ENCODE measurements at regions not wholly inside any gene's neighbourhood (a gene's known extent, or its start where the extent isn't known, plus 50 kb on each side); places are given as distances from the start of the nearest gene placed in this dataset.

DNA sequence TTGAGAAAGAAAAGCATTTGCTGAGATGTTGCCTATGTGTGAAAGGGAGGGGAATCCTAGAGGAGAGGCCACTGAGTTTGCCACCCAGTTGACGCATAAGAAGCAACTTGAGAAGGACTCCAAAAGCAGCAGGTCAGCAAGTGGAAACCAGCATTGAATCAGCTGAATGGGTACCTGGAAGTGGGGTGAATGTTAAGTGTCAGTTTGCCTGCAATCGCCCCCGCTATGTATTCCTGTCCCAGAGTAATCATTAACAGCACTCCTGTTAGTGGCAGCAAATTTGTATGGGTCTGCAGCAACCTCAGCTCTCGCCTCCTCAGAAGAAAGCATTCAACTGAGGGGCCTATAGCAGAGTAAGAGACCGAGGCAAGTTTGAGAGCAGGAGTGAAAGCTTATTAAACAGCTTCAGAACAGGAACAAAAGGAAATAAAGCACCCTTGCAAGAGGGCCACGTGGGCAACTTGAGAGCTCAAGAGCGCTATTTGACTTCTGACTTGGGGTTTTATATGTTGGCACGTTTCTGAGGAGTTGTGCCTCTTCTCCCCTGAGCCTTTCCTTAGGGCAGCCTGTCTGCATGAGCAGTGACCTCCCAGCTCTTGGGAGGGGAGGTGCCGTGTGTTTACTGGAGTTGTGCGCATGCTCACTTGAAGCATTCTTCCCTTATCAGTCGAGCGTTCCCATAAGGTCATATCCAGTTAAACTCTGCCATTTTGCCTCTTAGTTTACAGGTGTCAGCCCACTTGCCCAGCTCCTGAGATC lies 122.6 kb upstream of the PHACTR1 start:
- Mint-ChIP-seq H3K4me3 (no peak overlapping the region), H3K27ac (no peak overlapping the region), H3K36me3 (no peaks in the 10 kb centered on the region), H3K4me1 (peaks cover 0 to 2% of the 10 kb centered on the region in 2 donors), H3K27me3 (ENCODE audit: low read depth in 3 of 3) (peaks cover 0 to 2% (median 0%) of the 10 kb centered on the region in 3 donors), H3K9me3 (no peaks in the 10 kb centered on the region)
- no peak for DNase-seq

DNA sequence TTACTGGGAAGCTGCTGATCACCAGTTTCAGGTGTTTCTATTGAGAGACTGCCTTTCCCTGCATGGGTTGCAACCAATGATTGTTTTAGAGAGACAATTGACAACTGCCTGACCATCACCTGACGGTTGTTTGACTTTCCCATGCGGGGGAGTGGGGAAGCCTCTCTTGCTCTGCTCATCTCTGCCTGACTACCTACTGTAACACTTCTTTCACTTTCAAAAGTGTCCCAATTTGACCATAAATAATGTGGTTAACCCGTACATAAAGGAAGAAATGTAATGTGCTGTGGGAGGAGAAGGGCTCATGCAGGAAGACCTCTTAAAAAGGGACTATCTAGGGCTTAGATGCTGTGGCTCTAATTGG lies 122.1 kb upstream of the PHACTR1 start:
- DNase-seq: no peak
- Mint-ChIP-seq H3K4me3 (no peak overlapping the region), H3K27me3 (ENCODE audit: low read depth in 3 of 3) (peaks cover 0 to 2% (median 0%) of the 10 kb centered on the region in 3 donors), H3K9me3 (no peaks in the 10 kb centered on the region), H3K4me1 (peaks cover 0 to 2% of the 10 kb centered on the region in 2 donors), H3K27ac (no peak overlapping the region), H3K36me3 (no peaks in the 10 kb centered on the region)

DNA sequence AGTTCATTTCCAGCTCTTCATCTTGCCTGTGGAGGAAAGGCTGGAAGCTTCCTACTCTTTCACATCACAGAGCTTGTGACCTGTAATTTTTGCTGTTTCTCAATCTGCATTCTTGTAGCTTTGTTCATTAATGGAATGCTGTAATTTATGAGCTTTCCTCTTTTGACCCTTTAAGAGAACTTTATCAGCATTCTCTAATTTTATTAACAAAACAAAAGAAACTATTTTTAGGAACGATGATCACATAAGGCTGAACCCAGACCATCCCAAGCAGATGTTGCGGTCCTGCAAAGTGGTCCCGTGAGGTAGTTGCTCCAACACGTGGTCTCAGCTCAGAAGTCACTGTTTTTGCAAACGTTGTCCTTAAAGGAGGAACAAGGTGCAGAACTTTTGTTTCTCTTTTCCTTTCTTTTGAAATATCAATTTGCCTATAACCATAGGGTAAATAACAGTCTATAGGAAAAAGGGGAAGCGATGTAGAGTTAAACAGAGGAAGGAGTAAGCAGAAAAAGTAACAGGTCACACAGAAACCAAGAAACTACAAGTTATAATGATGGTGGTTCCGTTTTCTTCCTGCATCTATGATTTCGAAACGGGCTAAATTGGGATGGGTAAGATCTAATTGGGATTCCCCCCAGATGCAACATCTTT lies 121.3 kb upstream of the PHACTR1 start:
- H3K27me3 Mint-ChIP-seq (ENCODE audit: low read depth in 3 of 3): peaks cover 0 to 2% (median 0%) of the 10 kb centered on the region in 3 donors
- no peak for DNase-seq
- no peak overlapping the region for H3K27ac Mint-ChIP-seq

DNA sequence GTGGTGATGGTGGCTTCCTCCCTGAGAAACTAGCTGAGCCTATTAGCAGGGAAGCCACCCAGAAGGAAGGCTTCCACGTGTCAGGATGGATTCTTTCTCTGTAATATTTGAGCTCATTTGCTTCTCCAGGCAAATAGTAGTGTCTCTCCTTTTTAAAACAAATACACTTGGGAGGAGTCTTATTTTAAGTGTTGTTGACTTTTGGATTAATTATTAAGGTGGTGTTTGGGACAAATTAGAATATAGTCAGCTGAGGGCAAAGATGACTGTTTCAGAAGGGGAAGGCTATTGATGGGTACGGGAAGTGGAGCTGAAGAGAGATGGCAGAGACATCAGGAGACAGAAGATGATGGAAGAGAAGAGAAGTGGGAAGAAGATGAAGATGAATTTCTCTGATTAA lies 119.8 kb upstream of the PHACTR1 start:
- Mint-ChIP-seq H3K9me3 (no peaks in the 10 kb centered on the region), H3K36me3 (no peaks in the 10 kb centered on the region), H3K27me3 (ENCODE audit: low read depth in 3 of 3) (peaks cover 0 to 2% (median 0%) of the 10 kb centered on the region in 3 donors), H3K4me3 (no peak overlapping the region), H3K27ac (no peak overlapping the region), H3K4me1 (peaks cover 0 to 2% of the 10 kb centered on the region in 2 donors)
- no peak for DNase-seq

More for the DNA sequence above, 121.3 kb upstream of the PHACTR1 start:
- Mint-ChIP-seq H3K4me3 (no peak overlapping the region), H3K36me3 (no peaks in the 10 kb centered on the region), H3K4me1 (peaks cover 0 to 2% of the 10 kb centered on the region in 2 donors), H3K9me3 (no peaks in the 10 kb centered on the region)

DNA sequence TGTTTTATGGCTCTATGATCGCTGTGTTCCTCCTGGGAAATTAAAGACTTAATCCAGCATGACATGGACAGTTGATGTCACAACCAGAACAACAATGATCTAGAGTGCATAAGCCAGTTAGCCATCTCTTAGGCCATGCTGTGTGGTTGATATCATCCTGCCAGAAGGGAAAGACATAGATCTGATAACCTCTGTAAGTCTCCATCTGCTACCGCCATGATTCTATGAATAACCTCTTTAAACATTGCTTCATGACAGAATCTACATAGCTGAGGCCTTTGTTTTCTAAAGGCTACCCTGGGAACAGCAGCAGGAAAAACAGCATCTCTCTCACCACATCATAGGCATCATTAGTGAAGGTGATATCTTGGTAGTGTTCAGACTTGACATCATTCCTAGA lies 117.6 kb upstream of the PHACTR1 start:
- Mint-ChIP-seq H3K4me3 (no peak overlapping the region), H3K27ac (no peak overlapping the region), H3K36me3 (no peaks in the 10 kb centered on the region), H3K27me3 (ENCODE audit: low read depth in 3 of 3) (peaks cover 0 to 2% (median 0%) of the 10 kb centered on the region in 3 donors), H3K9me3 (no peaks in the 10 kb centered on the region), H3K4me1 (peaks cover 0 to 2% of the 10 kb centered on the region in 2 donors)
- no peak for DNase-seq

DNA sequence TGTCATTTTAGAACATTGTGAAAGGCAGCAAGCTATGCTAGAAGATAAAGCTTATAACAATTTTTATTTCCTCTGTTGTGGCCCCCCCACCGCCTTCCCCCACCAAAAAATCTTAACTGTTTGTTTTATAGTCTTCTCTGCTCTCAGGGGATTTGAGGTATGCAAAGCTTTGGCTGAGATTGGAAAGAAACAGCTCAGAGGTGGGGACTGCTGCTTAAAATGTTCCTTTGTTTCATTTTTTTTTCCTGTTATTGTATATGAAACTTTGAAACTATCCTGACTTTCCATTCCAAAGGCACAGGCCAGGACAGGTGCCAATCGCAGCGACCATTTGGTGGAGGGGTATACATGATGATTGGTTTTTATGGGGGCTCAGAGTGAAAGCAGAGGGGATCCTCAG lies 114.7 kb upstream of the PHACTR1 start:
- H3K27me3 Mint-ChIP-seq (ENCODE audit: low read depth in 3 of 3): peaks cover 0 to under 1% (median 0%) of the 10 kb centered on the region in 3 donors
- DNase-seq: no peak
- no peak overlapping the region for H3K4me3 Mint-ChIP-seq
- no peaks in the 10 kb centered on the region for H3K9me3 Mint-ChIP-seq
- H3K4me1 Mint-ChIP-seq: no peaks in the 10 kb centered on the region
- no peak overlapping the region for H3K27ac Mint-ChIP-seq
- H3K36me3 Mint-ChIP-seq: no peaks in the 10 kb centered on the region

DNA sequence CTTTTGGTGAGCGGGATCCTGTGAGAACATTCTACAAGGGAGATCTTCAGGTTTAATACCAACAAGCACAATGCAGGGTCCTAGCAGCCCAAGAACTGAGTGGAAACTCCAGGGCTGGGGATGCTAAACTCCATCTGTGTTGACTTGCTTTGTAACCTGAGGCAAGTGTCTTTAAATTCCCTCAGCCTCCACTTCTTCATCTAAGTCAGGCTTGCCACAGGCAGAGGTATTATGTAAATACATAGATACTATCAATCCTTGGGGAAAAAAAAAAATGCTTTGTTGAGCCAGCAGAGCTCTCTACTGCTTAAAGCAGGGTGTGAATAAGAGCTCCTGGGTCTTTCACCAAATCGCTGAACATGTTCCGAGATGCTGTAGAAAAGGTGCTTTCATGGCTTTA lies 114.2 kb upstream of the PHACTR1 start:
- H3K4me3 Mint-ChIP-seq: no peak overlapping the region
- H3K27me3 Mint-ChIP-seq (ENCODE audit: low read depth in 3 of 3): peaks cover 0 to 3% (median 0%) of the 10 kb centered on the region in 3 donors
- no peaks in the 10 kb centered on the region for H3K9me3 Mint-ChIP-seq
- H3K27ac Mint-ChIP-seq: no peak overlapping the region
- no peaks in the 10 kb centered on the region for H3K36me3 Mint-ChIP-seq
- DNase-seq: no peak
- H3K4me1 Mint-ChIP-seq: no peaks in the 10 kb centered on the region

DNA sequence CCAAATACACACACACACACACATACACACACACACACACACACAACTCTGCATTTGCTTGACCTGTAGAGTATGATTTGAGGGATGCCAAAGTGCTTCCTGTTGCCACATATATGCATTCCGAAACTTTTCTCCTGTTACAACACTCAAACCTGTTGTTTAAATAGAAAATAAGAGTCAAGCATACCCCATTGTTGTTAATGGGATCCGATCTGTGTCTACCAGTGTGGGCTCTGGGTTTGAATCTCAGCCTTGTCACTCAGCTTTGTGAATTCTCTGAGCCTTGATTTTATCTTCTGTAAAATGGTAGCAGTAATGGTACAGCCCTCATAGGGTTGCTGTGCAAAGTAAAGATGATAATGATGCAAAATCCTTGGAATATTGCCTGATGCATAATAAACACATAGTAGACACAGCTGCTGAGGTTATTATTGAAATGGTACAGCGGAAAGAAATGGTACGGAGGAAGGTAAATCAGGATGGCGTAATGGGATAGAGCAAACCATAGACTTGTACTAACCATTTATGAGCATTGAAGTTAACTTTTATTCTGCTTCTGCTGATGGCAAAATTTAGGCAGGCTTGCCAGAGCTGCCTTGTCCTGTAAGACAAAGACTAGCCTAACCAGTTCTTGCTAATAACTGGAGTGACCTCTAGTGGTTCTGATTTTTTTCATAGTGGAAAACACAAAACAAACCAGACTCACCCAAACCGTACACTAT lies 113.5 kb upstream of the PHACTR1 start:
- no peak overlapping the region for H3K4me3 Mint-ChIP-seq
- DNase-seq: no peak
- no peaks in the 10 kb centered on the region for H3K36me3 Mint-ChIP-seq
- H3K4me1 Mint-ChIP-seq: no peaks in the 10 kb centered on the region
- H3K9me3 Mint-ChIP-seq: no peaks in the 10 kb centered on the region
- no peak overlapping the region for H3K27ac Mint-ChIP-seq
- peaks cover 0 to 3% (median 0%) of the 10 kb centered on the region in 3 donors for H3K27me3 Mint-ChIP-seq (ENCODE audit: low read depth in 3 of 3)

DNA sequence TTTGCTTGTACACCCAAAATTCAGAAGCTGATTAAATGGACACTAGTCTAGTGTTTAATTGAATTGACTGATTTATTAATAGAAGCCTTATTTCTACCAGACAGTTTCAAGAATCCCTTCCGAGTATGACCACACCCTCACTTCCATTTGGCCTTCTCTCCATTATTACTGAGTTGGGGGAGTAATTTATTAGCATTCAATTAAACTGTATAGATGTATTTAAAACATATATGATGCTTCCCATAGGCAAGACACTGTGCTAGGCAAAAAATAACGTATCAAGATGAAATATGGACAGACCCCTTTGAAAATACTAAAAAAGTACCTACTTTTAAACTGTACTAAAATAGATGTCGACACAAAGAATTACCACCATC lies 112.9 kb upstream of the PHACTR1 start:
- Mint-ChIP-seq H3K4me1 (no peaks in the 10 kb centered on the region), H3K36me3 (no peaks in the 10 kb centered on the region), H3K27ac (no peak overlapping the region), H3K4me3 (no peak overlapping the region), H3K27me3 (ENCODE audit: low read depth in 3 of 3) (peaks cover 0 to 3% (median 0%) of the 10 kb centered on the region in 3 donors), H3K9me3 (no peaks in the 10 kb centered on the region)
- DNase-seq: no peak

DNA sequence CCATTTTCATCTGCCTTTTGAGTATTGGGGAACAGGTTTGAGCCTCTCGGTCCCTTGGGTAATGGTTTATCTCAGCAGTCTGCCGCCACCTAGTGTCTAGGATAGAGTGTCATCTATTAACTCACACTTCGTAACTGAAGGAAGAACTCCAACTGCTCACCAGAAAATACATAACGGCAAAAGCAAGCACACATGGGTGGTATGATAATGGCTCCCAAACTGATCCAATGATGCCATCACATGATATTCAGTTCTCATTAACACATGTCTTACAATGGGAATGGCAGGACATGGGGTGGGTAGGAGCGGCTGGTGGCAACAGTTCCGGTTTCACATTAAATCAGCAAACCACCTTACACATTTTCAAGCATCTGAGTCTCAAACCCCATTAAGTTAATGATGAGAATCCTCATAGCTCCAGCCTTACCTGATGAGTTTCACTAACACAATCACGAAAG lies 110.7 kb upstream of the PHACTR1 start:
- no peaks in the 10 kb centered on the region for H3K4me1 Mint-ChIP-seq
- H3K36me3 Mint-ChIP-seq: no peaks in the 10 kb centered on the region
- no peak overlapping the region for H3K27ac Mint-ChIP-seq
- no peak overlapping the region for H3K4me3 Mint-ChIP-seq
- peaks cover 0 to 3% (median 3%) of the 10 kb centered on the region in 3 donors for H3K27me3 Mint-ChIP-seq (ENCODE audit: low read depth in 3 of 3)
- no peaks in the 10 kb centered on the region for H3K9me3 Mint-ChIP-seq
- peak in 2 of 3 donors; percentile 11 to 12 for DNase-seq

DNA sequence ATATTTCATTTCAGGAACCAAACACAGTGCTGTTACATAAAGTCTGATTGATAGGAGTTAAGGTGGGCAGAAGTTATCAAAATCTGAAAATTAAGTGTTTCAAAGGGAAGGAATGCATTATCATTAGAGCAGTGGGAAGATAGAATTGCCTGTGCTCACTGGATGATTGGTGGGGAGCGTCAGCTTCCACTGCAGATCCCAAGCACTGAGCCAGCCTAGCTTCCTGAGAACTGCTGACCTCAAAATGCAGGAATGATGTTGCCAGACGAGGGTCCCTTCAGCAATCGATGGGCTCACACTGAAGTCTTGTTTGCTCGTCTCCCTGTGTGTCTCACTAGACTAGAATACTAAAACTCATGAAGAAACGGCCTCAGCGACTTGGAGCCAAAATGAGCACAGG lies 110.0 kb upstream of the PHACTR1 start:
- no peaks in the 10 kb centered on the region for H3K36me3 Mint-ChIP-seq
- peaks cover 2 to 3% (median 3%) of the 10 kb centered on the region in 3 donors for H3K27me3 Mint-ChIP-seq (ENCODE audit: low read depth in 3 of 3)
- H3K27ac Mint-ChIP-seq: no peak overlapping the region
- DNase-seq: no peak
- no peaks in the 10 kb centered on the region for H3K4me1 Mint-ChIP-seq
- H3K9me3 Mint-ChIP-seq: no peaks in the 10 kb centered on the region
- no peak overlapping the region for H3K4me3 Mint-ChIP-seq

DNA sequence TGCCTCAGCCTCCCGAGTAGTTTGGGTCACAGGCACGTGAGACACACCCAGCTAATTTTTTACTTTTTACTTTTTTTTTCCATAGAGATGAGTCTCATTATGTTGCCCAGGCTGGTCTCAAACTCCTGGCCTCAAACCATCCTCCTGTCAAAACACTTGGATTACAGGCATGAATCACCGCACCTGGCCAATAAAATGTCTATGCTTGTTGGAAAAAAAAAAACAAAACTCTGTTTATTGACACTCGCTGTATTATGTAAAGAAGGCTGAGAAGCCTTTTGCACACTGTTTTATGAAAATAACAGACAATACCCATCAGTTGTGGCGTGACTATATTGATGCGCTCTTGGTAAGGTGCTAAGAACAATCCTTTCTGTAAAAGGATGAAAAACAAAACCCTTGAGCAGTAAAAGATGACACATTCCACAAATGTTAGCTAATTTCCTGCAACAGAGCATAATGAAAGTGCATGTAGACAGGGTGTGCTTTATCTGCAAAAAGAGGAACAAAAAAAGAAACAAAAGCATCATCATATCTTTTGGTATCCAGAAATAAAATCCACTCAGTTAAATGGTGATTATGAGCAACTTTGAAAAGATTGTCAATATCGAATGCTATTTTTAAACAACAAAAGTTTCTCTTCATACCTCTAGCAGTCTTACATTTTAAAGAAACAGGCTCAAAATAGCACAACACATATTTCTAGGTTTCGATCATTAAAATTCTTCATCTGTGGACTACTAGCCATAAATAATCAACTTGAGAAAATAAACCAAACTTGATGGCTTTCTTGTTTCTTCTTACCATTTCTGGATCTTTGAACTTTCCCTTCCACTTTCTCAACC lies 108.3 kb upstream of the PHACTR1 start:
- Mint-ChIP-seq H3K27me3 (ENCODE audit: low read depth in 3 of 3) (peaks cover 2 to 3% (median 3%) of the 10 kb centered on the region in 3 donors), H3K36me3 (no peaks in the 10 kb centered on the region), H3K9me3 (peaks cover 0 to 2% (median 0%) of the 10 kb centered on the region in 6 donors), H3K27ac (no peak overlapping the region), H3K4me3 (no peak overlapping the region), H3K4me1 (no peaks in the 10 kb centered on the region)
- no peak for DNase-seq

DNA sequence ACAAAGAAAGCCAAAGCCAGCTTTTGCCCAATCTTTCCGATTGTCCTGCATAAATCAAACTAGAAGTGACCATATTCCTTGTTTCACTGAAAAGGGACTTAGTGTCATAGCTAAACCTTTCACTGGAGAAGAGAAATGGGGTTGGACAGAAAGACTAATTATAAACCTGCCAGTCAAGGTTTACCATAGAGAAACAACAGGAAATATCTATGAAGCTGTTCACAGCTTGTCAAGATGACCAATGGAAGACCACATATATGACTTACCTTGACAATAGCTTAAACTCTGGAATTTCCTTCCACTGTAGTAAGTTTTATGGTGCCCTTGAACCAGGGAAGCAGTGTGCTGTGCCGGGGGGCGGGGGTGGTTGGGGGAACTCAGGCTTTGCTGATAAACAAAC lies 107.7 kb upstream of the PHACTR1 start:
- Mint-ChIP-seq H3K27ac (no peak overlapping the region), H3K36me3 (no peaks in the 10 kb centered on the region), H3K4me1 (no peaks in the 10 kb centered on the region), H3K9me3 (peaks cover 0 to 2% (median 0%) of the 10 kb centered on the region in 6 donors), H3K4me3 (no peak overlapping the region), H3K27me3 (ENCODE audit: low read depth in 3 of 3) (peaks cover 2 to 3% (median 3%) of the 10 kb centered on the region in 3 donors)
- DNase-seq: no peak
